GM18868 (cell line): ENCODE measurements at regions not wholly inside any gene's neighbourhood (a gene's known extent, or its start where the extent isn't known, plus 50 kb on each side); places are given as distances from the start of the nearest gene placed in this dataset.
A peak's percentile ranks its signal among the peaks of the same experiment; 100 is the strongest.

Experiments
- ATAC-seq: cut with Tn5 transposase; IDR thresholded peaks from one replicate; pipeline ENCODE4 v1.9.1; 2021; ENCODE audit warnings: mild to moderate bottlenecking, moderate library complexity; ENCODE audit not compliant: unreplicated experiment

- ATAC-seq: no peak
Measured at GRCh38 chr15:95347837-95348236, 982.7 kb upstream of the NR2F2 start.

- peak; percentile 81 for ATAC-seq
Measured at GRCh38 chr15:95350908-95351307, 979.6 kb upstream of the NR2F2 start.

- no peak for ATAC-seq
Measured at GRCh38 chr15:95352631-95353187, 977.8 kb upstream of the NR2F2 start.

- ATAC-seq: no peak
Measured at GRCh38 chr15:95353512-95353911, 977.0 kb upstream of the NR2F2 start.

GRCh38 chr15:95359966-95360365 lies 970.5 kb upstream of the NR2F2 start:
- ATAC-seq: no peak

- ATAC-seq: no peak
Measured at GRCh38 chr15:95362306-95362705, 968.2 kb upstream of the NR2F2 start.

- ATAC-seq: no peak
Measured at GRCh38 chr15:95363646-95364045, 966.9 kb upstream of the NR2F2 start.

- no peak for ATAC-seq
Measured at GRCh38 chr15:95365511-95366107, 964.9 kb upstream of the NR2F2 start.

GRCh38 chr15:95368191-95368590 lies 962.3 kb upstream of the NR2F2 start:
- ATAC-seq: no peak

- ATAC-seq: no peak
Measured at GRCh38 chr15:95368755-95369601, 961.5 kb upstream of the NR2F2 start.

GRCh38 chr15:95370291-95370690 lies 960.2 kb upstream of the NR2F2 start:
- no peak for ATAC-seq

GRCh38 chr15:95371664-95372063 lies 958.8 kb upstream of the NR2F2 start:
- no peak for ATAC-seq

GRCh38 chr15:95375281-95375680 lies 955.2 kb upstream of the NR2F2 start:
- no peak for ATAC-seq

GRCh38 chr15:95377258-95377852 lies 953.1 kb upstream of the NR2F2 start:
- ATAC-seq: no peak

- ATAC-seq: no peak
Measured at GRCh38 chr15:95394186-95395067, 936.1 kb upstream of the NR2F2 start.

- ATAC-seq: no peak
Measured at GRCh38 chr15:95400428-95400827, 930.1 kb upstream of the NR2F2 start.

- no peak for ATAC-seq
Measured at GRCh38 chr15:95401587-95401986, 928.9 kb upstream of the NR2F2 start.

GRCh38 chr15:95405447-95405846 lies 925.1 kb upstream of the NR2F2 start:
- no peak for ATAC-seq

- ATAC-seq: no peak
Measured at GRCh38 chr15:95407534-95407933, 923.0 kb upstream of the NR2F2 start.

GRCh38 chr15:95409211-95409610 lies 921.3 kb upstream of the NR2F2 start:
- no peak for ATAC-seq
